SU-DHL-6 (cell line): ENCODE measurements at regions not wholly inside any gene's neighbourhood (a gene's known extent, or its start where the extent isn't known, plus 50 kb on each side); places are given as distances from the start of the nearest gene placed in this dataset.

Experiments used
- H2AFZ ChIP-seq: fragments of 200-600 bp; sonication (generic); 2 replicates; pipeline ENCODE4 v1.6.1; 2014; ENCODE audit warnings: low read depth, mild to moderate bottlenecking, moderate library complexity, mixed read lengths, antibody characterized with exemption, low read length; ENCODE audit not compliant: severe bottlenecking
- H3F3A ChIP-seq: fragments of 200-600 bp; shearing (Covaris generic); 2 replicates; pipeline ENCODE4 v1.6.0; 2016; ENCODE audit warnings: antibody characterized with exemption, mild to moderate bottlenecking; ENCODE audit not compliant: insufficient read depth
- H3K27ac ChIP-seq: fragments of 200-600 bp; sonication (generic); 2 replicates; pipeline ENCODE4 v1.5.1; 2016; ENCODE audit warnings: low read depth, mild to moderate bottlenecking, low read length, moderate library complexity, mixed read lengths
- H3K27me3 ChIP-seq: fragments of 200-600 bp; sonication (generic), shearing (Covaris generic); 2 replicates; pipeline ENCODE4 v1.6.0; 2014; ENCODE audit warnings: mild to moderate bottlenecking, low read length
- H3K36me3 ChIP-seq: fragments of 200-600 bp; sonication (generic); 2 replicates; pipeline ENCODE4 v1.6.1; 2014; ENCODE audit warnings: mild to moderate bottlenecking, low read length, mixed read lengths
- H3K4me2 ChIP-seq: fragments of 300-600, 200-600 bp; shearing (Covaris generic), sonication (generic); 2 replicates; pipeline ENCODE4 v1.6.0; 2014; ENCODE audit warnings: low read length, low read depth, mild to moderate bottlenecking; ENCODE audit not compliant: poor library complexity, severe bottlenecking
- H3K4me3 ChIP-seq: fragments of 200-600 bp; sonication (generic); 2 replicates; pipeline ENCODE4 v1.5.1; 2014; ENCODE audit warnings: antibody characterized with exemption, low read length, mild to moderate bottlenecking, mixed read lengths; ENCODE audit not compliant: insufficient read depth, poor library complexity, severe bottlenecking
- H3K79me2 ChIP-seq: fragments of 200-600 bp; sonication (generic); 2 replicates; pipeline ENCODE4 v1.6.1; 2014; ENCODE audit warnings: mild to moderate bottlenecking, low read length, moderate library complexity; ENCODE audit not compliant: insufficient read depth
- H3K9ac ChIP-seq: fragments of 200-600 bp; sonication (generic); 2 replicates; pipeline ENCODE4 v1.7.0; 2014; ENCODE audit warnings: mild to moderate bottlenecking, low read length
- H3K9me2 ChIP-seq: fragments of 200-600 bp; sonication (generic); replicated peaks from 2 replicates; pipeline ENCODE4 v1.6.1; 2014; ENCODE audit warnings: low read length; ENCODE audit not compliant: insufficient read depth
- H3K9me3 ChIP-seq: fragments of 200-600 bp; sonication (generic); 2 replicates; pipeline ENCODE4 v1.6.1; 2014; ENCODE audit warnings: low read length, mixed read lengths; ENCODE audit not compliant: insufficient read depth
- H4K20me1 ChIP-seq: fragments of 200-600 bp; sonication (generic); 2 replicates; pipeline ENCODE4 v1.6.1; 2014; ENCODE audit warnings: low read depth, mild to moderate bottlenecking, antibody characterized with exemption, low read length, moderate library complexity, mixed read lengths
- CTCF ChIP-seq: fragments of 200-600 bp; sonication (generic); IDR thresholded peaks from one replicate; pipeline ENCODE4 v1.5.1; 2017; ENCODE audit warnings: antibody characterized with exemption, mild to moderate bottlenecking, low read length, moderate library complexity; ENCODE audit not compliant: insufficient read depth, poor library complexity, severe bottlenecking
- EZH2phosphoT487 ChIP-seq: fragments of 200-600 bp; sonication (generic), shearing (Covaris generic); conservative IDR thresholded peaks from 2 replicates; pipeline ENCODE4 v1.6.1; 2018; ENCODE audit warnings: mild to moderate bottlenecking, antibody characterized with exemption, low read length, moderate library complexity, mixed read lengths

- no peaks in the 10 kb centered on the region for H3K36me3 ChIP-seq
- TF ChIP-seq EZH2phosphoT487 (no peak), CTCF (no peak)
- H4K20me1 ChIP-seq = no peaks in the 10 kb centered on the region
- no peaks in the 10 kb centered on the region for H3F3A ChIP-seq
- H3K4me3 ChIP-seq = no peak overlapping the region
- no peak overlapping the region for H3K27ac ChIP-seq
- no peak overlapping the region for H2AFZ ChIP-seq
- H3K27me3 ChIP-seq = no peaks in the 10 kb centered on the region
- H3K79me2 ChIP-seq = no peaks in the 10 kb centered on the region
- no peaks in the 10 kb centered on the region for H3K9me3 ChIP-seq
- H3K9ac ChIP-seq = no peak overlapping the region
- H3K9me2 ChIP-seq = no peaks in the 10 kb centered on the region
- H3K4me2 ChIP-seq = no peak overlapping the region
These were observed 312.3 kb downstream of the TOX3 start for GRCh38 chr16:52234626-52235025.

- Histone ChIP-seq H2AFZ (no peak overlapping the region), H3K4me3 (no peak overlapping the region), H3K27me3 (no peaks in the 10 kb centered on the region), H3K9me2 (no peaks in the 10 kb centered on the region), H3F3A (no peaks in the 10 kb centered on the region), H3K4me2 (no peak overlapping the region), H3K9ac (no peak overlapping the region), H4K20me1 (no peaks in the 10 kb centered on the region), H3K9me3 (no peaks in the 10 kb centered on the region), H3K27ac (no peak overlapping the region), H3K36me3 (no peaks in the 10 kb centered on the region), H3K79me2 (no peaks in the 10 kb centered on the region)
- no peak for TF ChIP-seq CTCF
- TF ChIP-seq EZH2phosphoT487 = no peak
These were observed 317.5 kb downstream of the TOX3 start for GRCh38 chr16:52229471-52229870.

GRCh38 chr16:52227851-52228250 is 319.1 kb downstream of the TOX3 start:
- no peak overlapping the region for H3K9ac ChIP-seq

More at GRCh38 chr16:52227851-52228250, 319.1 kb downstream of the TOX3 start:
- no peak overlapping the region for H2AFZ ChIP-seq
- no peak overlapping the region for H3K4me3 ChIP-seq
- H3K27me3 ChIP-seq = no peaks in the 10 kb centered on the region
- no peaks in the 10 kb centered on the region for H3K79me2 ChIP-seq
- no peaks in the 10 kb centered on the region for H3K9me2 ChIP-seq
- H3K36me3 ChIP-seq = no peaks in the 10 kb centered on the region
- no peak overlapping the region for H3K4me2 ChIP-seq
- TF ChIP-seq EZH2phosphoT487 (no peak), CTCF (no peak)
- H3K27ac ChIP-seq = no peak overlapping the region
- H3F3A ChIP-seq = no peaks in the 10 kb centered on the region
- no peaks in the 10 kb centered on the region for H4K20me1 ChIP-seq
- H3K9me3 ChIP-seq = no peaks in the 10 kb centered on the region
